ENCODE measurements at regions not wholly inside any gene's neighbourhood (a gene's known extent, or its start where the extent isn't known, plus 50 kb on each side); places are given as distances from the start of the nearest gene placed in this dataset.

- no peak overlapping the region for H3K4me2 ChIP-seq (ENCODE audit: insufficient read depth, low read length)
- intact Hi-C loops (cut with micrococcal nuclease) (no loop called here), in situ Hi-C loops (cut with MboI) (no loop called here)
- H3K79me2 ChIP-seq (ENCODE audit: control insufficient read depth, insufficient read depth, low read length): no peaks in the 10 kb centered on the region
- no peaks in the 10 kb centered on the region for H3K36me3 ChIP-seq (ENCODE audit: control insufficient read depth, insufficient read depth, low read length)
- DNase-seq (ENCODE audit: extremely low read depth in 1 of 4, low spot score in 3 of 4) (no peak), ATAC-seq (no peak), FAIRE-seq (no peak)
- H3K9me3 ChIP-seq (replicated peaks; ENCODE audit: control insufficient read depth, insufficient read depth, low read depth, low read length): no peaks in the 10 kb centered on the region
- no peak overlapping the region for H3K27ac ChIP-seq (ENCODE audit: extremely low read depth, low read depth, low read length)
- TF ChIP-seq ZHX1 (conservative IDR thresholded peaks at IDR 0.05; ENCODE audit: low read length): no peak
- TF ChIP-seq ZNF695 (CRISPR knock-in tag; IDR thresholded peaks at IDR 0.05): no peak
- TF ChIP-seq FOXP1 (CRISPR knock-in tag; IDR thresholded peaks at IDR 0.05): no peak
- no peak for TF ChIP-seq RBM22 (IDR thresholded peaks at IDR 0.05; ENCODE audit: low read depth, low read length, poor library complexity, severe bottlenecking)
- no peak for TF ChIP-seq ATF1 (CRISPR knock-in tag; IDR thresholded peaks at IDR 0.05)
- TF ChIP-seq ATF1 (tag; IDR thresholded peaks at IDR 0.05): no peak
- CTCF ChIA-PET (ENCODE audit: low intra/inter-chr PET ratio): no interaction called here
- no peak overlapping the region for H3K9ac ChIP-seq (ENCODE audit: insufficient read depth in 1 of 2, low read depth in 2 of 2, low read length in 2 of 2)
- BruUV-seq (replicated peaks): no TSS peak
- H3K4me3 ChIP-seq: no peak overlapping the region
- no peaks in the 10 kb centered on the region for H3K27me3 ChIP-seq (ENCODE audit: control insufficient read depth in 2 of 2, insufficient read depth in 2 of 2, low read length in 2 of 2)
- no peaks in the 10 kb centered on the region for H4K20me1 ChIP-seq (replicated peaks; ENCODE audit: control insufficient read depth, insufficient read depth, low read length)
- POLR2A ChIA-PET: no interaction called here
- no peaks in the 10 kb centered on the region for H3K9me1 ChIP-seq (ENCODE audit: control insufficient read depth, insufficient read depth, low read length)
- no peaks in the 10 kb centered on the region for H3K4me1 ChIP-seq (replicated peaks in 1 of 2; ENCODE audit: control insufficient read depth in 2 of 2, insufficient read depth in 2 of 2, low read length in 2 of 2)
- H2AFZ ChIP-seq (ENCODE audit: low read depth, low read length): no peak overlapping the region
Measured at GRCh38 chr3:110390372-110390771, 681.2 kb upstream of the NECTIN3 start.

Data from K562 (cell line).